Activated T-helper 1 cell treated with anti-CD3 and anti-CD28 coated beads, Interleukin-12 subunit alpha, Interleukin-12 subunit beta, Interleukin-2, Interleukin-4 antibody, amounts not matched to agents 30 ng/mL and 10 ng/mL and 1 ng/mL, durations not matched to agents 14 hours and 24 hours and 36 hours (primary cell): ENCODE measurements at regions not wholly inside any gene's neighbourhood (a gene's known extent, or its start where the extent isn't known, plus 50 kb on each side); places are given as distances from the start of the nearest gene placed in this dataset.

Source experiments
- DNase-seq: peaks from one replicate; pipeline ENCODE4 v3.0.0; 2021; ENCODE audit warnings: low spot score
- H3K27ac Mint-ChIP-seq: one replicate; pipeline ENCODE4 v1.8.0; 2021; ENCODE audit warnings: mild to moderate bottlenecking, mixed read lengths
- H3K27me3 Mint-ChIP-seq: one replicate; pipeline ENCODE4 v1.8.0; 2022; ENCODE audit warnings: mild to moderate bottlenecking, moderate library complexity, mixed read lengths; ENCODE audit not compliant: insufficient read depth
- H3K36me3 Mint-ChIP-seq: one replicate; pipeline ENCODE4 v1.8.0; 2021; ENCODE audit warnings: low read depth, mixed read lengths
- H3K4me1 Mint-ChIP-seq: one replicate; pipeline ENCODE4 v1.8.0; 2021; ENCODE audit warnings: low read depth, mixed read lengths
- H3K4me3 Mint-ChIP-seq: one replicate; pipeline ENCODE4 v1.8.0; 2021; ENCODE audit warnings: mild to moderate bottlenecking, moderate library complexity, mixed read lengths
- H3K9me3 Mint-ChIP-seq: one replicate; pipeline ENCODE4 v1.8.0; 2021; ENCODE audit warnings: mixed read lengths
- intact Hi-C: fragments of 100-400 bp; cut with micrococcal nuclease; formaldehyde crosslinking; loops from one replicate; pipeline ENCODE4 v1.15.1; 2024

- Mint-ChIP-seq H3K27me3 (no peaks in the 10 kb centered on the region), H3K27ac (no peak overlapping the region), H3K4me3 (no peak overlapping the region), H3K4me1 (no peaks in the 10 kb centered on the region), H3K36me3 (no peaks in the 10 kb centered on the region), H3K9me3 (no peaks in the 10 kb centered on the region)
- intact Hi-C loops, result no loop called here
- DNase-seq, result no peak
Observed at GRCh38 chr15:25624504-25625177, 185.8 kb upstream of the UBE3A start.

GRCh38 chr15:25623708-25624107, 184.9 kb upstream of the UBE3A start:
- H3K4me1 Mint-ChIP-seq, result no peaks in the 10 kb centered on the region

GRCh38 chr15:25620466-25620865, 181.6 kb upstream of the UBE3A start:
- Mint-ChIP-seq H3K4me1 (no peaks in the 10 kb centered on the region), H3K36me3 (no peaks in the 10 kb centered on the region), H3K27me3 (no peaks in the 10 kb centered on the region), H3K4me3 (no peak overlapping the region), H3K27ac (no peak overlapping the region), H3K9me3 (no peaks in the 10 kb centered on the region)
- DNase-seq, result no peak
- intact Hi-C loops, result no loop called here

More at GRCh38 chr15:25623708-25624107, 184.9 kb upstream of the UBE3A start:
- Mint-ChIP-seq H3K9me3 (no peaks in the 10 kb centered on the region), H3K27ac (no peak overlapping the region), H3K36me3 (no peaks in the 10 kb centered on the region), H3K4me3 (no peak overlapping the region), H3K27me3 (no peaks in the 10 kb centered on the region)
- no peak for DNase-seq
- intact Hi-C loops, result no loop called here

GRCh38 chr15:25619761-25620160, 180.9 kb upstream of the UBE3A start:
- intact Hi-C loops, result no loop called here
- no peaks in the 10 kb centered on the region for H3K4me1 Mint-ChIP-seq
- no peak overlapping the region for H3K27ac Mint-ChIP-seq
- no peak for DNase-seq
- no peaks in the 10 kb centered on the region for H3K27me3 Mint-ChIP-seq
- no peak overlapping the region for H3K4me3 Mint-ChIP-seq
- no peaks in the 10 kb centered on the region for H3K36me3 Mint-ChIP-seq
- no peaks in the 10 kb centered on the region for H3K9me3 Mint-ChIP-seq

GRCh38 chr15:25619076-25619475, 180.3 kb upstream of the UBE3A start:
- Mint-ChIP-seq H3K36me3 (no peaks in the 10 kb centered on the region), H3K27ac (no peak overlapping the region), H3K27me3 (no peaks in the 10 kb centered on the region), H3K4me1 (no peaks in the 10 kb centered on the region), H3K4me3 (no peak overlapping the region), H3K9me3 (no peaks in the 10 kb centered on the region)
- DNase-seq, result no peak
- intact Hi-C loops, result no loop called here

GRCh38 chr15:25618161-25618560, 179.3 kb upstream of the UBE3A start:
- no peaks in the 10 kb centered on the region for H3K36me3 Mint-ChIP-seq
- intact Hi-C loops, result no loop called here
- H3K4me3 Mint-ChIP-seq, result no peak overlapping the region

GRCh38 chr15:25616471-25616870, 177.6 kb upstream of the UBE3A start:
- no peak overlapping the region for H3K27ac Mint-ChIP-seq
- H3K27me3 Mint-ChIP-seq, result no peaks in the 10 kb centered on the region

More at GRCh38 chr15:25618161-25618560, 179.3 kb upstream of the UBE3A start:
- no peaks in the 10 kb centered on the region for H3K9me3 Mint-ChIP-seq
- no peak for DNase-seq
- no peaks in the 10 kb centered on the region for H3K27me3 Mint-ChIP-seq
- no peak overlapping the region for H3K27ac Mint-ChIP-seq
- no peaks in the 10 kb centered on the region for H3K4me1 Mint-ChIP-seq

GRCh38 chr15:25613134-25613533, 174.3 kb upstream of the UBE3A start:
- H3K36me3 Mint-ChIP-seq, result no peaks in the 10 kb centered on the region
- intact Hi-C loops, result no loop called here
- H3K4me3 Mint-ChIP-seq, result no peak overlapping the region
- no peak overlapping the region for H3K27ac Mint-ChIP-seq
- H3K4me1 Mint-ChIP-seq, result no peaks in the 10 kb centered on the region
- no peaks in the 10 kb centered on the region for H3K27me3 Mint-ChIP-seq
- H3K9me3 Mint-ChIP-seq, result no peaks in the 10 kb centered on the region
- no peak for DNase-seq

More at GRCh38 chr15:25616471-25616870, 177.6 kb upstream of the UBE3A start:
- H3K4me1 Mint-ChIP-seq, result no peaks in the 10 kb centered on the region
- no peak for DNase-seq
- no peak overlapping the region for H3K4me3 Mint-ChIP-seq
- no peaks in the 10 kb centered on the region for H3K9me3 Mint-ChIP-seq
- H3K36me3 Mint-ChIP-seq, result no peaks in the 10 kb centered on the region
- intact Hi-C loops, result no loop called here

- no peaks in the 10 kb centered on the region for H3K9me3 Mint-ChIP-seq
- intact Hi-C loops, result no loop called here
- H3K36me3 Mint-ChIP-seq, result no peaks in the 10 kb centered on the region
- no peak overlapping the region for H3K4me3 Mint-ChIP-seq
- DNase-seq, result no peak
- no peaks in the 10 kb centered on the region for H3K4me1 Mint-ChIP-seq
- no peaks in the 10 kb centered on the region for H3K27me3 Mint-ChIP-seq
- no peak overlapping the region for H3K27ac Mint-ChIP-seq
Observed at GRCh38 chr15:25611603-25612002, 172.8 kb upstream of the UBE3A start.

GRCh38 chr15:25609371-25609770, 170.5 kb upstream of the UBE3A start:
- DNase-seq, result no peak
- H3K4me3 Mint-ChIP-seq, result no peak overlapping the region
- H3K27me3 Mint-ChIP-seq, result peaks cover 2% of the 10 kb centered on the region
- intact Hi-C loops, result no loop called here
- no peaks in the 10 kb centered on the region for H3K9me3 Mint-ChIP-seq
- no peaks in the 10 kb centered on the region for H3K36me3 Mint-ChIP-seq
- H3K27ac Mint-ChIP-seq, result no peak overlapping the region
- no peaks in the 10 kb centered on the region for H3K4me1 Mint-ChIP-seq

- DNase-seq, result no peak
- Mint-ChIP-seq H3K27ac (no peak overlapping the region), H3K27me3 (peaks cover 2% of the 10 kb centered on the region), H3K36me3 (no peaks in the 10 kb centered on the region), H3K4me1 (no peaks in the 10 kb centered on the region), H3K9me3 (no peaks in the 10 kb centered on the region), H3K4me3 (no peak overlapping the region)
- intact Hi-C loops, result no loop called here
Observed at GRCh38 chr15:25608926-25609325, 170.1 kb upstream of the UBE3A start.

- Mint-ChIP-seq H3K4me1 (no peaks in the 10 kb centered on the region), H3K4me3 (no peak overlapping the region)
Observed at GRCh38 chr15:25605151-25605550, 166.3 kb upstream of the UBE3A start.

GRCh38 chr15:25600751-25601150, 161.9 kb upstream of the UBE3A start:
- Mint-ChIP-seq H3K4me3 (no peak overlapping the region), H3K36me3 (no peaks in the 10 kb centered on the region), H3K27ac (no peak overlapping the region), H3K9me3 (no peaks in the 10 kb centered on the region), H3K4me1 (no peaks in the 10 kb centered on the region), H3K27me3 (no peaks in the 10 kb centered on the region)
- no peak for DNase-seq
- intact Hi-C loops, result no loop called here

More at GRCh38 chr15:25605151-25605550, 166.3 kb upstream of the UBE3A start:
- H3K9me3 Mint-ChIP-seq, result no peaks in the 10 kb centered on the region
- H3K27ac Mint-ChIP-seq, result no peak overlapping the region
- peaks cover 2% of the 10 kb centered on the region for H3K27me3 Mint-ChIP-seq
- intact Hi-C loops, result no loop called here
- no peaks in the 10 kb centered on the region for H3K36me3 Mint-ChIP-seq
- no peak for DNase-seq

GRCh38 chr15:25597571-25597970, 158.7 kb upstream of the UBE3A start:
- no peaks in the 10 kb centered on the region for H3K36me3 Mint-ChIP-seq
- no peak overlapping the region for H3K27ac Mint-ChIP-seq
- no peak overlapping the region for H3K4me3 Mint-ChIP-seq
- H3K4me1 Mint-ChIP-seq, result no peaks in the 10 kb centered on the region
- no peaks in the 10 kb centered on the region for H3K27me3 Mint-ChIP-seq
- intact Hi-C loops, result no loop called here
- H3K9me3 Mint-ChIP-seq, result peaks cover 4% of the 10 kb centered on the region
- no peak for DNase-seq
